Neuron (in vitro differentiated cells): ENCODE measurements at regions not wholly inside any gene's neighbourhood (a gene's known extent, or its start where the extent isn't known, plus 50 kb on each side); places are given as distances from the start of the nearest gene placed in this dataset.

Experiments used
- H2AFZ ChIP-seq: one replicate; pipeline ENCODE4 v1.6.1; 2013; ENCODE audit warnings: low read depth, mild to moderate bottlenecking, inconsistent platforms, low read length, moderate library complexity
- H3K27me3 ChIP-seq: one replicate; pipeline ENCODE4 v1.6.1; 2013; ENCODE audit warnings: low read length; ENCODE audit not compliant: insufficient read depth
- H3K36me3 ChIP-seq: one replicate; pipeline ENCODE4 v1.6.1; 2013; ENCODE audit warnings: low read length; ENCODE audit not compliant: insufficient read depth
- H3K4me1 ChIP-seq: one replicate; pipeline ENCODE4 v1.6.1; 2013; ENCODE audit warnings: low read length; ENCODE audit not compliant: insufficient read depth
- H3K4me3 ChIP-seq: 2 replicates; pipeline ENCODE4 v1.5.1; 2013; ENCODE audit warnings: mild to moderate bottlenecking, low read length, moderate library complexity
- H3K9me3 ChIP-seq: one replicate; pipeline ENCODE4 v1.6.1; 2013; ENCODE audit warnings: low read length

DNA sequence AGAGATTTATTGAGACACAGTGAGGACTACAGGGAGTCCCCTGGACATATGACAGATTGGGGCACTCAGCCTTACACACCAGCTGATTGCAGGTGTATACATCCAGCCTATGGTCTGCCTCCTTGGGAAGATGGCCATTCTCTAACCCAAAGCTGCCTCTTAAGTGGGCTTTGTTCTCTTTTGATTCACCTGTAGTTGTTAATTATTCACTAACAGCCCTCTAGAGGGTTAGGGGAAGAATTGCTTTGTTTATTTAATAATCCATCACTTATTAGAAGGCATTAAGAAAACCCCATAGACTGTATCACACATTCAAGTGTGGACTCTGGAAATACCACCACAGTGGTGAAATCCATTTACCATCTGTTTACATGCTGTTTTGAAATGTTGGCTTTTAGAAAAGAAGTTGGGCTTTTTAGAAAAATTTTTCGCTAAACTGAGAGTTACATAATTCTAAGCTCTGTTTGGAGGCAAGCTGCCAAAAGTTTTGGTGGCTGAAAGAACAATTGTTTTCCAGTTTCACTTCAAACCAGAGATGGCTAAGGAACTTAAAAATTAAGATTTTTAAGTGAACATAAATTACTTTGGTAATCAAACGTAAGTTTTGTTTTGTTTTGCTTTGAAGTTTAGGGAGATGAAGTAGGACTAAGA, 379.1 kb downstream of the ADRA2A start:
- Histone ChIP-seq H3K9me3 (no peaks in the 10 kb centered on the region), H2AFZ (no peak overlapping the region), H3K27me3 (no peaks in the 10 kb centered on the region), H3K4me1 (no peaks in the 10 kb centered on the region), H3K4me3 (no peak overlapping the region), H3K36me3 (no peaks in the 10 kb centered on the region)

DNA sequence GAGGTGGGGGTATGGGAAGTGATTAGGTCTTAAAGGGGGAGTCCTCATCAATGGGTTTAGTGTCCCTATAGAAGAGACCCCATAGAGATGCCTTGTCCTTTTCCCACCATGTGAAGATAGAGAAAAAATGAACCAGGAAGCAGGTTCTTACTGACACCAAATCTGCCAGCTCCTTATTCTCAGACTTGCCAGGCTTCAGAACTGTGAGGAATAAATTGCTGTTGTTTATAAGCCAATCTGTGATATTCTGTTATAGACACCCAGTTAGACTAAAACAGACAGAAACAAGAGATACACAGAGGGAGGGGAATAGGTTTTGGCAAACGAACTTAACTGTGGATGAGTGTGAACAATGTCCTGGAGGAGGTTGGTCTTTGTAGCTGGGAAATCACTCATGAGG, 381.4 kb downstream of the ADRA2A start:
- Histone ChIP-seq H3K9me3 (no peaks in the 10 kb centered on the region), H3K36me3 (no peaks in the 10 kb centered on the region), H3K4me1 (no peaks in the 10 kb centered on the region), H2AFZ (no peak overlapping the region), H3K4me3 (no peak overlapping the region), H3K27me3 (no peaks in the 10 kb centered on the region)

DNA sequence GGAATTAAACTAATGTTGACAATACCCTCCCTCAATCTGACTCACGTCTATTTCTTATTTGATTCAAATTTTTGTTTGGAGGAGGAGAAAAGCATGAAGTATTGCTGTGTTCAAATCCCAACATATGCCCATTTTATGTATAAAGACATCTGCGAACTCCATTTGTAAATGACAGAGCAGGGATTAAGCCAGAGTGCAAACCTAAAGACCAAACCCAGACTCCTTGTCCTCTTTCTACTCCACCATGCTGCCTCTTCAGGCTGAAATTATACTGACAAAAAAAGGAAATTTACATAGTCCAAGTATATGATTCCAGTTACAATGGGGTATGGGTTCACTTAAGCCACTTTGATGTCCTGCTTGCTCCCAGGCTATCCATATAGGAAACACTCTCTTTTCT, 383.1 kb downstream of the ADRA2A start:
- Histone ChIP-seq H3K27me3 (no peaks in the 10 kb centered on the region), H3K36me3 (no peaks in the 10 kb centered on the region), H3K9me3 (no peaks in the 10 kb centered on the region), H2AFZ (no peak overlapping the region), H3K4me1 (no peaks in the 10 kb centered on the region), H3K4me3 (no peak overlapping the region)

DNA sequence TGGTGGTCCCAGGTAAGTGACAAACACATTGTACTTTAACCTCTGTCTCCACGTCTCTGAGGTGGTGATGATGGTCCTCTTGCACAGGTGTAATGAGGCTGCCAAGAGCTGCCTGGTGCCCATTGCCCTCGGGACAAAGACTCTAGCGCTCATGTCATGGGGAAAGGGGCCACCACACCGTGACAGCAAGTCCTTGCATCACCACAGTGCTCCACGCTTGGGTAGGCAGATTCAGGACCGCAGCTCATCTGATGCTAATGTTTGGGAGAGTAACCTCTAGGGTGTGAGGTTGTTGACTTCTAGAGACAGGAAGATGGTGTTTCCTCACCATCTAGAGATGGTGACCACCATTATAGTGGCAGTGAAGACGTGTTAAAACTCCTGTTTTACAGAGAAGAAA, 395.6 kb downstream of the ADRA2A start:
- H3K27me3 ChIP-seq = no peaks in the 10 kb centered on the region
- H3K4me1 ChIP-seq = no peaks in the 10 kb centered on the region
- no peaks in the 10 kb centered on the region for H3K36me3 ChIP-seq
- no peaks in the 10 kb centered on the region for H3K9me3 ChIP-seq
- no peak overlapping the region for H2AFZ ChIP-seq
- no peak overlapping the region for H3K4me3 ChIP-seq

- Histone ChIP-seq H3K4me1 (no peaks in the 10 kb centered on the region), H3K36me3 (no peaks in the 10 kb centered on the region), H3K4me3 (no peak overlapping the region), H2AFZ (no peak overlapping the region), H3K9me3 (no peaks in the 10 kb centered on the region), H3K27me3 (no peaks in the 10 kb centered on the region)
Observed at GRCh38 chr10:111473361-111473760, 396.5 kb downstream of the ADRA2A start.

DNA sequence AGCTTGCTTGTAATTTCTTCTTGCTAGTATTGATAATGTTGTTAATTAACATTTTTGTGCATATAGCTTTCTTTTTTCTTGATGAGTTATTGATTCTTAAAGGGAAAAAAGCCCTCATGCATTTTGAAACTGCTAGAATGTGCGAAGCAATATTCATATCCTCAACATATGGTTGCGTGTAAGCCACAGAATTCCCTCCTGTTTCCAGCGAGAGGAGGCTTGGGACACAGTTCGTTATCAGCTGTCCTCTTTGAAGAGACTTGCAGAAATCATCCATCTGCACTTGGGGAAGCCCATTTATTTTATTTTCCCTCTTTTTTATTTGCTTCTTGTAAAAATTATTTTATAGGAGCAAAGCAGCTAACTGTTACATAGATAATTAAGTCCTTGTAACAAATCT, 398.0 kb downstream of the ADRA2A start:
- Histone ChIP-seq H2AFZ (no peak overlapping the region), H3K36me3 (no peaks in the 10 kb centered on the region), H3K4me3 (no peak overlapping the region)

DNA sequence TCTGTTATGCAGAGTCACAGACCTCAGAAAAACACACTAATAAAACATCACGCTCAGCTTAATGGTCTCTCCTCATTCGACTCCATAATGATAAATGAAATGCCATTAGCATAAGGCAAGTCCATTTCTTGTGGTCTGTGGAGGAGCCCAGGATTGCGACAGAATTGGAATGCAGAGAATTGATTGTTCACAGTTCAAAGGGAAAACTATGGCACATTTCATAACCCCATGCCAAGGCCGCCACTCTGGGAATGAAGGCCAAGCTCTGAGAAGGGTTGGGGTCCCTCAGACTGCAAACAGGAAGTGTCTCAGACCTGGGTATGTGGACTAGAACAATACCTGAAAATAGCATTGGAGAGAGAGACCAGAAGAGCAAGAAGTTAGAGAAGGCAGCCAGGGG, 398.9 kb downstream of the ADRA2A start:
- no peaks in the 10 kb centered on the region for H3K36me3 ChIP-seq
- H2AFZ ChIP-seq = no peak overlapping the region
- no peak overlapping the region for H3K4me3 ChIP-seq
- H3K9me3 ChIP-seq = no peaks in the 10 kb centered on the region
- H3K27me3 ChIP-seq = no peaks in the 10 kb centered on the region
- H3K4me1 ChIP-seq = no peaks in the 10 kb centered on the region

More for the DNA sequence above, 398.0 kb downstream of the ADRA2A start:
- Histone ChIP-seq H3K27me3 (no peaks in the 10 kb centered on the region), H3K9me3 (no peaks in the 10 kb centered on the region), H3K4me1 (no peaks in the 10 kb centered on the region)

GRCh38 chr10:111478651-111479050, 401.8 kb downstream of the ADRA2A start:
- Histone ChIP-seq H3K9me3 (no peaks in the 10 kb centered on the region), H3K36me3 (no peaks in the 10 kb centered on the region), H2AFZ (no peak overlapping the region), H3K4me3 (no peak overlapping the region), H3K27me3 (no peaks in the 10 kb centered on the region), H3K4me1 (no peaks in the 10 kb centered on the region)

DNA sequence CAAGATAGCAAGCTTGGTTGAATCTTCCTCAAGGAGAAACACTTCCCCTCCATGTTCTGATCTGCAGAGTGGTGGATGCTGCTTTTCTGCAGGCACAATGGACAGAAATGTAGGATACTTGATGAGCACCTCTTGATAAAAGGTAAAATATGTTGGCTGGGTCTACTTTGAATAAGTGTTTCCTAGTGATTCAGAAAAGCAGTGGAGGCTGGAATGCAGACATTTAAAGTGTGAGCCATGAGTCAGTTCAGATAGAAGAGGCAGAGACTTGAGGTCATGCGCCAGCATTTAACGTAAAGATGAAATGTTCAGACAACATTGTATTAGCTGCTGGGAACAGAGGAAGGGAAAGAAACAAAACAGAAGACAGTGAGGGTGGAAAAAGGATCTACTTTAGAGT, 403.1 kb downstream of the ADRA2A start:
- Histone ChIP-seq H3K9me3 (no peaks in the 10 kb centered on the region), H3K4me3 (no peak overlapping the region), H3K36me3 (no peaks in the 10 kb centered on the region), H3K27me3 (no peaks in the 10 kb centered on the region), H3K4me1 (no peaks in the 10 kb centered on the region), H2AFZ (no peak overlapping the region)

- no peaks in the 10 kb centered on the region for H3K36me3 ChIP-seq
Observed at GRCh38 chr10:111481261-111481826, 404.5 kb downstream of the ADRA2A start.

DNA sequence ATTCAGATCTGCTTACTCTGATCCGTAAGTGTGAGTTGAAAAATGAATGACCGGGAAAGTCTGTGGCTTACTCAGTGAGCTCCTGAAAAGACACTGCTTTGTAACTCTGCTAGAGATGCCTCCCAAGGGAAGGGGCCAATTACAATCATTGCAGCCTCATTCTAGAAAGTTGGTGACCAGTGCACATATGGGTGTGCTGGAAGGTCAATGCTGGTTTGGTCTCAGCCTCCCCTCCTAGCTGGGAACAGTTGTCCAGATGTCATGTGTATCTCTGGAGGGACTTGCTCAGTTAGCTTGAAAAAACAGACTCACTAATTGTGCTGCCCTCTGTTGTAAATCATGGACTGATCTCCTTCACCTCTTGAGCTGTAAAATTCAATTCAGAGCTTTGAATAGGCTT, 405.0 kb downstream of the ADRA2A start:
- H2AFZ ChIP-seq = no peak overlapping the region
- no peaks in the 10 kb centered on the region for H3K4me1 ChIP-seq
- no peaks in the 10 kb centered on the region for H3K9me3 ChIP-seq
- no peaks in the 10 kb centered on the region for H3K36me3 ChIP-seq
- H3K27me3 ChIP-seq = no peaks in the 10 kb centered on the region
- H3K4me3 ChIP-seq = no peak overlapping the region

More at GRCh38 chr10:111481261-111481826, 404.5 kb downstream of the ADRA2A start:
- Histone ChIP-seq H2AFZ (no peak overlapping the region), H3K9me3 (no peaks in the 10 kb centered on the region), H3K4me1 (no peaks in the 10 kb centered on the region), H3K4me3 (no peak overlapping the region), H3K27me3 (no peaks in the 10 kb centered on the region)

DNA sequence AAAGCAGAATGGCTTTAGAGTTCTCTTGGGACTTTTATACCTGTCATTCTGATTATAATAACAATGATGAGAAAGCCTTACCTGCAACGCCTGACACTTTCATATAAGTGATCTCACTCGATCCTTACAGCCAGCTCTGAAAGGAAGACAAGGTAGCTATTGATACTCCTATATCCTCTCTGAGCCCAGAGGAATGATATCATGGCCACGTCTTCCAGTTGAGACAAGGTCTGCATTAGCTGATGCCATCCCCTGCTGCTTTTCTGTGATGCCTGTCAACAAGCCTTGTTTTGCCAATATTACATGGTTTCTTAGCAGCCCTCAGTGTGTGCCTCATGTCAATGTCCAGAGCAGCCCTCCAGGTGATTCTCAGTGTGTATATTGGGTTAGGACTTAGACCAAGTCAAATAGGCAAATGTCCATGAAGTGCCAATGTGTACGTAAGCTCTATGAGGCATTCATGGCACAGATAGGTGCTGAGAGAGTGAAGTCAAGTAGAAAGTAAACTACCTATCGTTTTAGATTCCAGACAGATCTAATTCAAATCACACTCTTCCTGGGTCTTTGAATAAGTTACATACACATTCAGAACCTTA, 405.9 kb downstream of the ADRA2A start:
- H3K27me3 ChIP-seq = no peaks in the 10 kb centered on the region
- H3K4me3 ChIP-seq = no peak overlapping the region
- no peaks in the 10 kb centered on the region for H3K4me1 ChIP-seq
- H2AFZ ChIP-seq = no peak overlapping the region
- no peaks in the 10 kb centered on the region for H3K36me3 ChIP-seq
- H3K9me3 ChIP-seq = no peaks in the 10 kb centered on the region

DNA sequence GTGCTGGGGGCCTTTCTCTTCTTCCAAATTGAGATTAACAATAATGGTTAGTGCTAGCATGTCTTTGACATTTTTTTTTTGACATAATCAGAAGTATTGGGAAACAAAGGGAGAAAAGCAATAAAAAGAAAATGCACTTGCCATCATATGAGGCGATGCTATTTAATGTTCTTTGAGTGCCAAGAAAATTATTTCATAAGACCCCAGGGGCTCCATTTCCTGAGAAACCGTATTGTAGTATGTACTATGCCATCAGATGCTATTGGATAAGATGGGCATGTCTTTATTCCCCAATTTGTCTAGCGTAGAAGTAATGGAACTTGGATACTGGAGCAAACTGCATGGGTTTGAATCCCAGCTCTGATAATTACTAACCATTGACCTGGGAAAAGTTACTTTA, 408.9 kb downstream of the ADRA2A start:
- H3K4me1 ChIP-seq = no peaks in the 10 kb centered on the region
- H3K27me3 ChIP-seq = no peaks in the 10 kb centered on the region

GRCh38 chr10:111486346-111486745, 409.5 kb downstream of the ADRA2A start:
- Histone ChIP-seq H3K27me3 (no peaks in the 10 kb centered on the region), H2AFZ (no peak overlapping the region), H3K4me3 (no peak overlapping the region), H3K36me3 (no peaks in the 10 kb centered on the region), H3K4me1 (no peaks in the 10 kb centered on the region), H3K9me3 (peaks cover 3% of the 10 kb centered on the region)

More for the DNA sequence above, 408.9 kb downstream of the ADRA2A start:
- H3K36me3 ChIP-seq = no peaks in the 10 kb centered on the region
- H3K4me3 ChIP-seq = no peak overlapping the region
- peaks cover 3% of the 10 kb centered on the region for H3K9me3 ChIP-seq
- H2AFZ ChIP-seq = no peak overlapping the region
